DND-41 (cell line): ENCODE measurements at regions not wholly inside any gene's neighbourhood (a gene's known extent, or its start where the extent isn't known, plus 50 kb on each side); places are given as distances from the start of the nearest gene placed in this dataset.

Source experiments
- ATAC-seq: fragments of 200-7000 bp; cut with Tn5 transposase; 3 replicates; pipeline ENCODE4 v1.9.1; 2021; ENCODE audit warnings: low read depth; ENCODE audit not compliant: insufficient read depth
- DNase-seq: peaks from one replicate; pipeline ENCODE4 v3.0.0-alpha.2; 2020
- H2AFZ ChIP-seq: 2 replicates; pipeline ENCODE4 v1.6.0; 2012; ENCODE audit warnings: low read depth, low read length
- H3K27ac ChIP-seq: 2 replicates; pipeline ENCODE4 v1.5.1; 2012; ENCODE audit warnings: low read length, inconsistent platforms
- H3K27me3 ChIP-seq: fragments of 200-600 bp; sonication (generic); 2 replicates; pipeline ENCODE4 v1.6.0; 2012; ENCODE audit warnings: low read length, mild to moderate bottlenecking, inconsistent platforms; ENCODE audit not compliant: insufficient read depth, poor library complexity
- H3K36me3 ChIP-seq: 2 replicates; pipeline ENCODE4 v1.5.1; 2012; ENCODE audit warnings: low read length, inconsistent platforms; ENCODE audit not compliant: insufficient read depth
- H3K4me1 ChIP-seq: 2 replicates; pipeline ENCODE4 v1.5.1; 2012; ENCODE audit warnings: mild to moderate bottlenecking, low read length; ENCODE audit not compliant: insufficient read depth
- H3K4me2 ChIP-seq: 2 replicates; pipeline ENCODE4 v1.6.0; 2012; ENCODE audit warnings: mild to moderate bottlenecking, moderate library complexity, low read length, inconsistent platforms; ENCODE audit not compliant: insufficient read depth
- H3K4me3 ChIP-seq, 2 experiments: fragments of 200-600 bp in 1 of 2; shearing (Covaris generic) in 1 of 2; 2 replicates each; pipeline ENCODE4 v1.5.1; 2012 to 2016; ENCODE audit warnings: inconsistent platforms in 2 of 2, low read length in 2 of 2, mild to moderate bottlenecking in 2 of 2, low read depth in 1 of 2, moderate library complexity in 1 of 2
- H3K79me2 ChIP-seq: 2 replicates; pipeline ENCODE4 v1.6.0; 2012; ENCODE audit warnings: low read length, inconsistent platforms; ENCODE audit not compliant: insufficient read depth
- H3K9ac ChIP-seq: 2 replicates; pipeline ENCODE4 v1.6.0; 2012; ENCODE audit warnings: low read depth, mild to moderate bottlenecking, inconsistent platforms, low read length, moderate library complexity
- H3K9me3 ChIP-seq: 2 replicates; pipeline ENCODE4 v1.5.1; 2012; ENCODE audit warnings: low read length, moderate library complexity, mild to moderate bottlenecking, inconsistent platforms; ENCODE audit not compliant: insufficient read depth, severe bottlenecking
- H4K20me1 ChIP-seq: 2 replicates; pipeline ENCODE4 v1.6.0; 2012; ENCODE audit warnings: low read length; ENCODE audit not compliant: insufficient read depth
- CTCF ChIP-seq: IDR thresholded peaks from 2 replicates; pipeline ENCODE4 v1.5.1; 2012; ENCODE audit warnings: borderline replicate concordance, low read length, moderate library complexity, mild to moderate bottlenecking; ENCODE audit not compliant: poor library complexity, severe bottlenecking; ENCODE audit errors: extremely low read depth
- EZH2 ChIP-seq: IDR thresholded peaks from 3 replicates; pipeline ENCODE4 v1.6.1; 2012; ENCODE audit warnings: borderline replicate concordance, low read depth, mild to moderate bottlenecking, moderate library complexity, low read length, inconsistent platforms; ENCODE audit not compliant: severe bottlenecking

GRCh38 chr15:85312486-85312885 is 67.9 kb upstream of the AKAP13 start:
- Histone ChIP-seq H3K9ac (no peak overlapping the region), H3K79me2 (no peaks in the 10 kb centered on the region), H2AFZ (no peak overlapping the region), H3K4me3 (no peak overlapping the region), H3K36me3 (no peaks in the 10 kb centered on the region), H3K4me1 (no peaks in the 10 kb centered on the region), H3K4me2 (no peak overlapping the region), H3K9me3 (no peaks in the 10 kb centered on the region), H3K27me3 (peaks cover 2% of the 10 kb centered on the region), H4K20me1 (no peaks in the 10 kb centered on the region), H3K27ac (no peak overlapping the region)
- ATAC-seq (no peak), DNase-seq (no peak)
- TF ChIP-seq EZH2 (no peak), CTCF (no peak)

- Histone ChIP-seq H3K36me3 (no peaks in the 10 kb centered on the region), H4K20me1 (no peaks in the 10 kb centered on the region), H3K4me1 (no peaks in the 10 kb centered on the region), H2AFZ (no peak overlapping the region), H3K27ac (no peak overlapping the region), H3K9me3 (no peaks in the 10 kb centered on the region), H3K4me2 (no peak overlapping the region), H3K27me3 (peaks cover 2% of the 10 kb centered on the region), H3K4me3 (no peak overlapping the region), H3K9ac (no peak overlapping the region), H3K79me2 (no peaks in the 10 kb centered on the region)
- TF ChIP-seq CTCF = no peak
- TF ChIP-seq EZH2 = no peak
- DNase-seq (no peak), ATAC-seq (no peak)
Measured at GRCh38 chr15:85312929-85313331, 67.5 kb upstream of the AKAP13 start.

GRCh38 chr15:85313339-85313738 is 67.1 kb upstream of the AKAP13 start:
- H3K27ac ChIP-seq = no peak overlapping the region
- TF ChIP-seq CTCF (no peak), EZH2 (no peak)
- no peaks in the 10 kb centered on the region for H3K79me2 ChIP-seq
- no peaks in the 10 kb centered on the region for H3K9me3 ChIP-seq
- H2AFZ ChIP-seq = no peak overlapping the region
- H3K27me3 ChIP-seq = peaks cover 2% of the 10 kb centered on the region
- H3K4me2 ChIP-seq = no peak overlapping the region
- H4K20me1 ChIP-seq = no peaks in the 10 kb centered on the region
- H3K9ac ChIP-seq = no peak overlapping the region
- ATAC-seq (no peak), DNase-seq (no peak)
- no peaks in the 10 kb centered on the region for H3K36me3 ChIP-seq
- H3K4me1 ChIP-seq = no peaks in the 10 kb centered on the region
- H3K4me3 ChIP-seq = no peak overlapping the region

- Histone ChIP-seq H2AFZ (no peak overlapping the region), H3K79me2 (no peaks in the 10 kb centered on the region), H3K27ac (no peak overlapping the region), H3K9ac (no peak overlapping the region), H3K4me3 (no peak overlapping the region), H3K27me3 (peaks cover 2% of the 10 kb centered on the region), H3K36me3 (no peaks in the 10 kb centered on the region), H3K4me2 (no peak overlapping the region), H3K9me3 (no peaks in the 10 kb centered on the region), H4K20me1 (no peaks in the 10 kb centered on the region), H3K4me1 (no peaks in the 10 kb centered on the region)
- no peak for TF ChIP-seq EZH2
- TF ChIP-seq CTCF = no peak
- no peak for DNase-seq
- ATAC-seq = no peak
Measured at GRCh38 chr15:85314146-85314545, 66.3 kb upstream of the AKAP13 start.
